ENCODE measurements at regions not wholly inside any gene's neighbourhood (a gene's known extent, or its start where the extent isn't known, plus 50 kb on each side); places are given as distances from the start of the nearest gene placed in this dataset.
A peak's percentile ranks its signal among the peaks of the same experiment; 100 is the strongest.
"Not testable (repeated sequence)": the region's sequence is repeated elsewhere in the genome, so short reads cannot be mapped to it uniquely, and the experiment has no call there.

GRCh38 chr3:87694678-87695077 is 364.1 kb downstream of the CGGBP1 start:
- Histone ChIP-seq H3K9me3 (ENCODE audit: low read depth, low read length, poor library complexity, severe bottlenecking) (no peaks in the 10 kb centered on the region), H3K36me3 (ENCODE audit: insufficient read depth, low read length, poor library complexity, severe bottlenecking) (no peaks in the 10 kb centered on the region), H3K27me3 (replicated peaks; ENCODE audit: insufficient read depth, low read depth, low read length, poor library complexity) (no peaks in the 10 kb centered on the region), H3K4me1 (ENCODE audit: insufficient read depth, low read length, poor library complexity, severe bottlenecking) (peaks cover 8% of the 10 kb centered on the region), H3K4me3 (ENCODE audit: low read depth, low read length, poor library complexity, severe bottlenecking) (no peak overlapping the region), H3K27ac (ENCODE audit: low read depth, low read length, poor library complexity, severe bottlenecking) (no peak overlapping the region)
- TF ChIP-seq CTCF (conservative IDR thresholded peaks at IDR 0.05; ENCODE audit: low read depth, low read length) (no peak), EZH2 (IDR thresholded peaks at IDR 0.05; ENCODE audit: borderline replicate concordance, low read depth, low read length, poor library complexity, severe bottlenecking) (no peak)
- intact Hi-C loops (cut with micrococcal nuclease; ENCODE audit: unreplicated experiment) = no loop called here
- no TSS peak for BruUV-seq (replicated peaks)
- POLR2A ChIA-PET (ENCODE audit: low non-redundant PET) = no interaction called here
- DNase-seq (ENCODE audit: low spot score) = peak; percentile 19
- CTCF ChIA-PET = no interaction called here

DNA sequence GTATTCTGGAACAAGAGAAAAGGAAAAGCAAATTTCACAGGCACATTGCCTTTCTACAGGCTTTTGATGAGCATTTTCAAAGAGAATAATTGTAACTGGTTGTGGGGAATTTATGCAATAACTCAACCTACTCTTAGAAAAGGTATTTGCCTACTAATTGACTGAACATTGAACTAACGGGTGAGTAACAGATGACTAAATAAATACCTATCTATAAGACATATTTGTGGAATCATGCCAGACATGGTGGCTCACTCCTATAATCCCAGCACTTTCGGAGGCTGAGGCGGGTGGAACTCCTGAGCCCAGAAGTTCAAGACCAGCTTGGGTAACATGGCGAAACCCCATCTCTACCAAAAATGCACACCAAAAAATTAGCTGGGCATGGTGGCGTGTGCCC is 367.7 kb downstream of the CGGBP1 start:
- TF ChIP-seq CTCF (conservative IDR thresholded peaks at IDR 0.05; ENCODE audit: low read depth, low read length) (no peak), EZH2 (IDR thresholded peaks at IDR 0.05; ENCODE audit: borderline replicate concordance, low read depth, low read length, poor library complexity, severe bottlenecking) (no peak)
- POLR2A ChIA-PET (ENCODE audit: low non-redundant PET) = no interaction called here
- DNase-seq (ENCODE audit: low spot score) = no peak

DNA sequence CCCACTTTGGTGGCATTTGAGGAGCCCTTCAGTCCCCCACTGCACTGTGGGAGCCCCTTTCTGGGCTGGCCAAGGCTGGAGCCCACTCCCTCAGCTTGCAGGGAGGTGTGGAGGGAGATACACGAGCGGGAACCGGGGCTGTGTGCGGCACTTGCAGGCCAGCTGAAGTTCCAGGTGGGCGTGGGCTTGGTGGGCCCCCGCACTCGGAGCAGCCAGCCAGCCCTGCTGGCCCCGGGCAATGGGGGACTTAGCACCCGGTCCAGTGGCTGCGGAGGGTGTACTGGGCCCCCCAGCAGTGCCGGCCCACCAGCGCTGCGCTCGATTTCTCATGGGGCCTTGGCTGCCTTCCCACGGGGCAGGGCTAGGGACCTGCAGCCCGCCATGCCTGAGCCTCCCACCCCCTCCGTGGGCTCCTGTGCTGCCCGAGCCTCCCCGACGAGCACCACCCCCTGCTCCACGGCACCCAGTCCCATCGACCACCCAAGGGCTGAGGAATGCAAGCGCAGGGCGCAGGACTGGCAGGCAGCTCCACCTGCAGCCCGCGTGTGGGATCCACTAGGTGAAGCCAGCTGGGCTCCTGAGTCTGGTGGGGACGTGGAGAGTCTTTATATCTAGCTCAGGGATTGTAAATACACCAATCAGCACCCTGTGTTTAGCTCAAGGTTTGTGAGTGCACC is 379.7 kb downstream of the CGGBP1 start:
- H3K4me1 ChIP-seq (ENCODE audit: insufficient read depth, low read length, poor library complexity, severe bottlenecking); H3K36me3 ChIP-seq (ENCODE audit: insufficient read depth, low read length, poor library complexity, severe bottlenecking); H3K4me3 ChIP-seq (ENCODE audit: low read depth, low read length, poor library complexity, severe bottlenecking); POLR2A ChIA-PET (ENCODE audit: low non-redundant PET); H3K27ac ChIP-seq (ENCODE audit: low read depth, low read length, poor library complexity, severe bottlenecking); CTCF ChIA-PET; H3K27me3 ChIP-seq (replicated peaks; ENCODE audit: insufficient read depth, low read depth, low read length, poor library complexity); DNase-seq (ENCODE audit: low spot score); BruUV-seq (replicated peaks); H3K9me3 ChIP-seq (ENCODE audit: low read depth, low read length, poor library complexity, severe bottlenecking); intact Hi-C loops (cut with micrococcal nuclease; ENCODE audit: unreplicated experiment): not testable (repeated sequence)

More for the DNA sequence above, 367.7 kb downstream of the CGGBP1 start:
- peaks cover 8% of the 10 kb centered on the region for H3K4me1 ChIP-seq (ENCODE audit: insufficient read depth, low read length, poor library complexity, severe bottlenecking)
- no peak overlapping the region for H3K27ac ChIP-seq (ENCODE audit: low read depth, low read length, poor library complexity, severe bottlenecking)
- intact Hi-C loops (cut with micrococcal nuclease; ENCODE audit: unreplicated experiment) = no loop called here
- no peak overlapping the region for H3K4me3 ChIP-seq (ENCODE audit: low read depth, low read length, poor library complexity, severe bottlenecking)
- no TSS peak for BruUV-seq (replicated peaks)
- no peaks in the 10 kb centered on the region for H3K9me3 ChIP-seq (ENCODE audit: low read depth, low read length, poor library complexity, severe bottlenecking)
- CTCF ChIA-PET = no interaction called here
- H3K27me3 ChIP-seq (replicated peaks; ENCODE audit: insufficient read depth, low read depth, low read length, poor library complexity) = no peaks in the 10 kb centered on the region
- no peaks in the 10 kb centered on the region for H3K36me3 ChIP-seq (ENCODE audit: insufficient read depth, low read length, poor library complexity, severe bottlenecking)
